ENCODE measurements at regions not wholly inside any gene's neighbourhood (a gene's known extent, or its start where the extent isn't known, plus 50 kb on each side); places are given as distances from the start of the nearest gene placed in this dataset.

DNA sequence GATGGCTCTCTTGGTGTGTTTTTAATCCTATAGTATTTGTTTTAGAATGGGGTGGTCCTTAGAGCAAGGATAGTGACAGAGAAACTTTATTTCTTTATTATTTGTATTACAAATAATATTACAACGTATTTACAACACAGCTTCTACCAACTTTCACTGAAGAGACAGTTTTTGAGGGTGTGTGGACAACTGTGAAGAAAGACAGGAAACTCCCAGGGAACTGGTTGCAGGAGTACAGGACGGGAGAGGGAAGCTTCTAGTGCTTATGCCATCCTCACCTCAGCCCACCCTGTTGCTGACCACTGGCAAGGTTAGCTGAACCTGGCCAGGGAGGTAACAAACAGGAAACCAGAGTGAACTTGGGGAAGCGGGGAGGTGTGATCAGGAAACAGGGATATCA lies 251.7 kb downstream of the BCL11A start:
- WGBS, 3 donors, result 76 to 92% (median 80%) methylated on average over 3 of the region's 3 CpGs
- H3K4me1 ChIP-seq (ENCODE audit: control insufficient read depth in 3 of 3, insufficient read depth in 2 of 3, low read depth in 1 of 3, low read length in 2 of 3), result peaks cover 2 to 12% (median 4%) of the 10 kb centered on the region in 3 donors
- no peak overlapping the region for H3K4me3 ChIP-seq (ENCODE audit: low read depth in 1 of 3, low read length in 3 of 3)
- peaks cover 0 to 4% of the 10 kb centered on the region in 2 donors for H3K9me3 ChIP-seq (ENCODE audit: control insufficient read depth in 2 of 2, insufficient read depth in 1 of 2, low read depth in 1 of 2, low read length in 1 of 2)
- FAIRE-seq, result no peak
- H3K27me3 ChIP-seq (ENCODE audit: control insufficient read depth in 3 of 3, insufficient read depth in 3 of 3, low read length in 3 of 3), result no peaks in the 10 kb centered on the region
- H3K36me3 ChIP-seq (ENCODE audit: control insufficient read depth in 3 of 3, insufficient read depth in 2 of 3, low read depth in 1 of 3, low read length in 3 of 3), result no peaks in the 10 kb centered on the region
- no peak for DNase-seq
- H3K27ac ChIP-seq (ENCODE audit: low read depth in 1 of 3, low read length in 2 of 3), result no peak overlapping the region

DNA sequence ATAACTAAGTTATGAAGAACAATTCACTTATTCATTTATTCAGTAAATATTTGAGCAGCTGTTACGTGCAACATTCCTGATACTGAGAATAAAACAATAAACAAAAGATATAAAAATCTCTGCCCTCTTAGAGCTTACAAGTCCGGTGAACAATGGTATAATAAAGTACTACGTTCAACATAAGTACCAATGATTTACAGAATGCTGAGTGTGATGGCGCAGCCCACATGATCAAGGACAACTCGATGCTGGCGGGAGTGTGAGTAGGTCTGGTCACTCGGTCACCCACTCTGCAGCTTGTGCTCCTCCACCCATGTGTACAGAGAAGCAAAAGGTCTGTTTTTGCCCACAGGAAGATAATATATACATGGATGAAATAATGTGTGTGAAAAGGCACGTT lies 254.3 kb downstream of the BCL11A start:
- H3K27ac ChIP-seq (ENCODE audit: low read depth in 1 of 3, low read length in 2 of 3), result no peak overlapping the region
- peaks cover 0 to 6% (median 0%) of the 10 kb centered on the region in 3 donors for H3K4me1 ChIP-seq (ENCODE audit: control insufficient read depth in 3 of 3, insufficient read depth in 2 of 3, low read depth in 1 of 3, low read length in 2 of 3)
- H3K4me3 ChIP-seq (ENCODE audit: low read depth in 1 of 3, low read length in 3 of 3), result no peak overlapping the region
- 17 to 51% (median 40%) methylated on average over 8 of the region's 8 CpGs for WGBS, 3 donors
- H3K36me3 ChIP-seq (ENCODE audit: control insufficient read depth in 3 of 3, insufficient read depth in 2 of 3, low read depth in 1 of 3, low read length in 3 of 3), result peaks cover 0 to 3% (median 0%) of the 10 kb centered on the region in 3 donors
- peaks cover 0 to 4% of the 10 kb centered on the region in 2 donors for H3K9me3 ChIP-seq (ENCODE audit: control insufficient read depth in 2 of 2, insufficient read depth in 1 of 2, low read depth in 1 of 2, low read length in 1 of 2)
- H3K27me3 ChIP-seq (ENCODE audit: control insufficient read depth in 3 of 3, insufficient read depth in 3 of 3, low read length in 3 of 3), result no peaks in the 10 kb centered on the region
- FAIRE-seq (no peak), DNase-seq (peak in 1 of 2 donors; percentile 25)

- no peak for FAIRE-seq
- peaks cover 0 to 6% (median 0%) of the 10 kb centered on the region in 3 donors for H3K4me1 ChIP-seq (ENCODE audit: control insufficient read depth in 3 of 3, insufficient read depth in 2 of 3, low read depth in 1 of 3, low read length in 2 of 3)
- DNase-seq, result no peak
- no peak overlapping the region for H3K27ac ChIP-seq (ENCODE audit: low read depth in 1 of 3, low read length in 2 of 3)
- WGBS, 3 donors, result 84 to 89% (median 86%) methylated on average over 20 of the region's 20 CpGs
- no peaks in the 10 kb centered on the region for H3K27me3 ChIP-seq (ENCODE audit: control insufficient read depth in 3 of 3, insufficient read depth in 3 of 3, low read length in 3 of 3)
- peaks cover 0 to 3% (median 0%) of the 10 kb centered on the region in 3 donors for H3K36me3 ChIP-seq (ENCODE audit: control insufficient read depth in 3 of 3, insufficient read depth in 2 of 3, low read depth in 1 of 3, low read length in 3 of 3)
- H3K4me3 ChIP-seq (ENCODE audit: low read depth in 1 of 3, low read length in 3 of 3), result no peak overlapping the region
- H3K9me3 ChIP-seq (ENCODE audit: control insufficient read depth in 2 of 2, insufficient read depth in 1 of 2, low read depth in 1 of 2, low read length in 1 of 2), result peaks cover 0 to 4% of the 10 kb centered on the region in 2 donors
Measured at GRCh38 chr2:60298006-60298696, 255.3 kb downstream of the BCL11A start.

DNA sequence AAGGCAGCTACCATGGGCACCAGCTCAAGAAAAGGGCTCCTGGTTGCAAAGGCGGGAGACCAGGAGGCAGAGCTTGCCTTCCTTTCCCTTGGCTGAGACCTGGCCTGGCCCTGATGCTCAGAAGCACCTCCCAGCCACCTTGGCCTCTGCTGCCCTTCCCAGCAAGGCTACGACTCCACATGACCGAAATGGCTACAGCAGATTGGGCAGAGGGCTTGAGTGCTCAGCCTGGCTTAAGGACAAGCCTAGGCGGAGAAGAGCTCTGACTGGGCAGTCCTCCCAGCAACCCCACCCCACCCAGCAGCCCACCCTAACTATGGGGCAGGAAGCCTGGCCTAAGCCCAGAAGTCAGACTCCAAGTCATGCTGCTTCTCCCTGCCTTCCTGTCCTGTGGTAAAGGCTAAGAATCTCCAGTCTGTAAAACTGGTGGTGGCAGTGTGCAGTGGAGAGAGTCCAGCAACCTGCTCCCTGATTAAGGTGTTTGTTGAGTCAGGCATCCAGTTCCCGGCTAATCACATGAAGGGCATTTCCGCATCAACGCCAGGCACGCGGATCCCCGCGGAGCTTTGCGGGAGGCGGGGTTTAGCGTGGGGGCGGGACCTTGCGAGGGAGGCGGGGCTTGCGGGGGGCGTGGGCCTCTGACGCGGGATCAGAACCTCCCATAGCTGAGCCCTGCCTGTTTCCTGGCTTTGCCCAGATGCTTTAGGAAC lies 256.0 kb downstream of the BCL11A start:
- peaks cover 0 to 4% of the 10 kb centered on the region in 2 donors for H3K9me3 ChIP-seq (ENCODE audit: control insufficient read depth in 2 of 2, insufficient read depth in 1 of 2, low read depth in 1 of 2, low read length in 1 of 2)
- FAIRE-seq, result no peak
- peaks cover 0 to 3% (median 0%) of the 10 kb centered on the region in 3 donors for H3K36me3 ChIP-seq (ENCODE audit: control insufficient read depth in 3 of 3, insufficient read depth in 2 of 3, low read depth in 1 of 3, low read length in 3 of 3)
- DNase-seq, result peak in 1 of 2 donors; percentile 44
- H3K4me1 ChIP-seq (ENCODE audit: control insufficient read depth in 3 of 3, insufficient read depth in 2 of 3, low read depth in 1 of 3, low read length in 2 of 3), result peaks cover 0 to 6% (median 0%) of the 10 kb centered on the region in 3 donors
- H3K27ac ChIP-seq (ENCODE audit: low read depth in 1 of 3, low read length in 2 of 3), result no peak overlapping the region
- peaks cover 0 to 2% (median 0%) of the 10 kb centered on the region in 3 donors for H3K27me3 ChIP-seq (ENCODE audit: control insufficient read depth in 3 of 3, insufficient read depth in 3 of 3, low read length in 3 of 3)
- 66 to 83% (median 72%) methylated on average over 21 of the region's 21 CpGs for whole genome bisulfite sequencing, 3 donors
- no peak overlapping the region for H3K4me3 ChIP-seq (ENCODE audit: low read depth in 1 of 3, low read length in 3 of 3)

GRCh38 chr2:60296219-60296955 lies 257.1 kb downstream of the BCL11A start:
- FAIRE-seq (no peak), DNase-seq (no peak)
- WGBS, 3 donors, result 84 to 89% (median 85%) methylated on average over 8 of the region's 8 CpGs
- H3K9me3 ChIP-seq (ENCODE audit: control insufficient read depth in 2 of 2, insufficient read depth in 1 of 2, low read depth in 1 of 2, low read length in 1 of 2), result peaks cover 0 to 4% of the 10 kb centered on the region in 2 donors
- H3K4me1 ChIP-seq (ENCODE audit: control insufficient read depth in 3 of 3, insufficient read depth in 2 of 3, low read depth in 1 of 3, low read length in 2 of 3), result peaks cover 0 to 6% (median 0%) of the 10 kb centered on the region in 3 donors
- H3K36me3 ChIP-seq (ENCODE audit: control insufficient read depth in 3 of 3, insufficient read depth in 2 of 3, low read depth in 1 of 3, low read length in 3 of 3), result peaks cover 0 to 3% (median 0%) of the 10 kb centered on the region in 3 donors
- no peak overlapping the region for H3K4me3 ChIP-seq (ENCODE audit: low read depth in 1 of 3, low read length in 3 of 3)
- peaks cover 0 to 2% (median 0%) of the 10 kb centered on the region in 3 donors for H3K27me3 ChIP-seq (ENCODE audit: control insufficient read depth in 3 of 3, insufficient read depth in 3 of 3, low read length in 3 of 3)
- no peak overlapping the region for H3K27ac ChIP-seq (ENCODE audit: low read depth in 1 of 3, low read length in 2 of 3)

GRCh38 chr2:60295636-60295962 lies 257.9 kb downstream of the BCL11A start:
- Histone ChIP-seq H3K27ac (ENCODE audit: low read depth in 1 of 3, low read length in 2 of 3) (no peak overlapping the region), H3K9me3 (ENCODE audit: control insufficient read depth in 2 of 2, insufficient read depth in 1 of 2, low read depth in 1 of 2, low read length in 1 of 2) (peaks cover 0 to 4% of the 10 kb centered on the region in 2 donors), H3K4me3 (ENCODE audit: low read depth in 1 of 3, low read length in 3 of 3) (no peak overlapping the region), H3K36me3 (ENCODE audit: control insufficient read depth in 3 of 3, insufficient read depth in 2 of 3, low read depth in 1 of 3, low read length in 3 of 3) (peaks cover 0 to 3% (median 0%) of the 10 kb centered on the region in 3 donors), H3K27me3 (ENCODE audit: control insufficient read depth in 3 of 3, insufficient read depth in 3 of 3, low read length in 3 of 3) (peaks cover 0 to 2% (median 0%) of the 10 kb centered on the region in 3 donors), H3K4me1 (ENCODE audit: control insufficient read depth in 3 of 3, insufficient read depth in 2 of 3, low read depth in 1 of 3, low read length in 2 of 3) (peaks cover 0 to 6% (median 0%) of the 10 kb centered on the region in 3 donors)
- WGBS, 3 donors, result 69 to 86% (median 79%) methylated on average over 9 of the region's 9 CpGs
- no peak for DNase-seq
- FAIRE-seq, result no peak

GRCh38 chr2:60294901-60295635 lies 258.4 kb downstream of the BCL11A start:
- DNase-seq (no peak), FAIRE-seq (no peak)
- H3K36me3 ChIP-seq (ENCODE audit: control insufficient read depth in 3 of 3, insufficient read depth in 2 of 3, low read depth in 1 of 3, low read length in 3 of 3), result peaks cover 0 to 3% (median 0%) of the 10 kb centered on the region in 3 donors
- 21 to 56% (median 34%) methylated on average over 20 of the region's 20 CpGs for WGBS, 3 donors
- H3K4me1 ChIP-seq (ENCODE audit: control insufficient read depth in 3 of 3, insufficient read depth in 2 of 3, low read depth in 1 of 3, low read length in 2 of 3), result peaks cover 0 to 6% (median 0%) of the 10 kb centered on the region in 3 donors
- H3K27ac ChIP-seq (ENCODE audit: low read depth in 1 of 3, low read length in 2 of 3), result no peak overlapping the region
- H3K4me3 ChIP-seq (ENCODE audit: low read depth in 1 of 3, low read length in 3 of 3), result no peak overlapping the region
- peaks cover 0 to 2% (median 0%) of the 10 kb centered on the region in 3 donors for H3K27me3 ChIP-seq (ENCODE audit: control insufficient read depth in 3 of 3, insufficient read depth in 3 of 3, low read length in 3 of 3)
- peaks cover 0 to 4% of the 10 kb centered on the region in 2 donors for H3K9me3 ChIP-seq (ENCODE audit: control insufficient read depth in 2 of 2, insufficient read depth in 1 of 2, low read depth in 1 of 2, low read length in 1 of 2)

Measured in small intestine (tissue), 7 donors.